GM19025 (cell line): ENCODE measurements at regions not wholly inside any gene's neighbourhood (a gene's known extent, or its start where the extent isn't known, plus 50 kb on each side); places are given as distances from the start of the nearest gene placed in this dataset.
"Not testable (repeated sequence)": the region's sequence is repeated elsewhere in the genome, so short reads cannot be mapped to it uniquely, and the experiment has no call there.

Experiments
- ATAC-seq: cut with Tn5 transposase; IDR thresholded peaks from one replicate; pipeline ENCODE4 v1.9.1; 2021; ENCODE audit warnings: mild to moderate bottlenecking, low read depth, moderate library complexity; ENCODE audit not compliant: unreplicated experiment

DNA sequence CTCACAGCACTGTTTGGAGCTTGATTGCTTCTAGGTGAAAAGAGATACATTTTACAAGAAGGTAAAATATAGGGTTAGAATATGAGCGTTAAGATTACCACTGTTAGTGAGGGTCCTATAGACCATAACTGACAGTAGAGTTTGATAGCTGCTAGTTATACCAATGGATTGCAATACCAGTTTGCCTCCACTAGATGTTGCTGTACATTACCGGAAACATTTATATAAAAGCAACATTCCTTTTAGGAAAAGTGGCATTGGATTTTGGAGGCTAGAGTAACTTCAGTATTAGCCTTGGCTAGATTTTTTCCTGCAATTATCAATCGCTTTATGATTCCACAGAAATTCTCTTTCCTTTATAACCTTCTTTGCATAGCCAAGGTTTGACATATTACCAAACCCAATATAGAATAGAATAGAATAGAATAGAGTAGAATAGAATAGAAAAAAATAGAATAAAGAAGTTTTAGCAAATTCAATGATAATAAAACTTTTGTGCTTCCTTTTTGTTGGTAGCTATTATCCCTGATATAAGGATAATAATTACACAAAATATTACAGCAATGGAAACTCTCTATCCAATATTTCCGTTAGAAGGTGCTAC, 1093.6 kb upstream of the ALCAM start:
- no peak for ATAC-seq

DNA sequence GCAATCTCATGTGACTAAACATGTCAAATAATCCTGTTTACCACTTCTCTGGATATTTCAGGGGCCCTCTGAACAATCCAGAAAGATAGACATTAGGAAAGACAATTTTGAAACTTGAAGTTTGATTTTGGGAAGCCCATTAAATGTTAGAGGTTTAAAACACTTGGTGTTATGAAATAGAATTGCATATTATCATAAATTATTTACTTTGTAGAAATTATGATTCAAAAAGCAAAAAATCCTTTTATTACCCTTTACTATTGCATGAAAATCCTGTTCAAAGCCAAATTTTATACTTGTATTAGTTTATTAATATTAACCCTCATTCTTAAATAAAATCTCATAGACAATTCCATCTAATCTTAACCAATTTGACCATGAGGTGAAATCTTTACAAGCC, 1091.5 kb upstream of the ALCAM start:
- no peak for ATAC-seq

DNA sequence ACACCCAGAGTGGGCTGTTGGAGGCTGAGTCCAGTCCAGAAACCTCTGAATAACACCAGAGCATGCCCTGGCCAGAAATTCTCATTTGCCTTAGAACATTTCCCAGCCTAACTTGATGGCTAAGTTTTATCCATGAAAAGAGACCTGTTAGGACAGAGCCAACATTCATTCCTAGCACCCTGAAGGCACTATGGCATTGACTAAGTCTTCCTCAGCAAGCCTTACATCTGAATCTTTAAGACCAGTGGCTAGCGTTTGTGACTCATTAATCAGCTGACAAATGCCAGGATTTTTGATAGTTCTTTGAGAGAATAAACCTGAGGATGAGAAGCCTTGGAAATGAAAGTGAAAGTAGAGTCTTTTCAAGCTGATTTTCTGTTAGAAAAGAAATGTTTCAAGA, 1087.1 kb upstream of the ALCAM start:
- ATAC-seq = no peak

DNA sequence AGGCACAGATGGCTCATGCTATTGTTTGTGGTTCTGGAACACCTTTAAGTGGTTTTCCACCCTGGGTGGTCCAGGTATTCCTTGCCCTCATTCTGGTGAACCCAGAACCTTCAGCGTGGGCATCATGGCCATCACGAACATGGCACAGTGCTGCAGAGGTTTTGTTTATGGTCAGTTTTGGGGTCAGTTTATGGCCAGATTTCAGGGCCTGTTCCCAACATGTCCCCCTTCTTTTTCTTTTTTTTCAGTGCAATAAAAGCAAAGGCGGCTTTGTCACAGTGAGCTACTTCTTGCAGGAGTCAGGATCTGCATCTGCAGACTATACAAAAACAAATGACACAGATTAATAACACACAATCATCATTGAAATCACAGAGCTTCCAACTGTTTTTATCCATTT, 1085.0 kb upstream of the ALCAM start:
- no peak for ATAC-seq

DNA sequence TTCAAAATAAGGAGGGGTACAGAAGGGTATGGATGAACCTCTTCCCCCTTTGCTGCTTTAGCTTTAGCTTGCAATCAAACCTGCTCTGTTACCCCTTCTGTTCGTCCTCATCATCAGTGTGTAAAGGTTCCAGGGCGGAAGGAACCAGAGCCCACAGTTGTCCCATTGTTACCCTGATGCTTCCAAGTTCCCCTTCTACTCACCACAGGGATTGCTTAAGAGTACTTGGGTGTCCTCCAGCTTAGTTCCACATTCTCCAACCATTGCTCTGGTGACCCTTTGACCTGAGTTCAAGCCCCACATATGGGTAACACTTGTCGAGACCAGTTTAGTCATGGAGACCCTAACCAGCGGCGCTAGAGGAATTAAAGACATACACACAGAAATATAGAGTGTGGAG, 1080.1 kb upstream of the ALCAM start:
- ATAC-seq = no peak

DNA sequence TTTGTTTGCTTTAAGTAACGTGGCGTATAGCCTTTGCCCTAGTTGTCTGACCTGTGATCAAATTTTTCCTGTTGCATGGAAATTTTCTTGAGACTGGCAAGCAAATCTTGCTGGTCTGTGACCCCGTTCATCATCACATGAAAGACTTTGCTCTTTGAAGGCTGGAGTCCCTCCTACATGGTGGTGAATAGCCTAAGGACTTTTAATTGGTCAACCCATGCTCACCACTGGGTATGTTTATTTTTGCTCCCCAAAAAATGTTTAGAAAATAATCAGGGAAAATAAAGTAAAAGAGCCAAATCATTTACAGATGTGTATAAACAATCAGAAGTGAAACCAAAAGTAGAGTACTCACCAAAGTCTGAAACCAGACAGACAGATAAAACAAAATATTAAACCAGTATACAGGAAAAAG, 1075.3 kb upstream of the ALCAM start:
- peak; percentile 64 for ATAC-seq

DNA sequence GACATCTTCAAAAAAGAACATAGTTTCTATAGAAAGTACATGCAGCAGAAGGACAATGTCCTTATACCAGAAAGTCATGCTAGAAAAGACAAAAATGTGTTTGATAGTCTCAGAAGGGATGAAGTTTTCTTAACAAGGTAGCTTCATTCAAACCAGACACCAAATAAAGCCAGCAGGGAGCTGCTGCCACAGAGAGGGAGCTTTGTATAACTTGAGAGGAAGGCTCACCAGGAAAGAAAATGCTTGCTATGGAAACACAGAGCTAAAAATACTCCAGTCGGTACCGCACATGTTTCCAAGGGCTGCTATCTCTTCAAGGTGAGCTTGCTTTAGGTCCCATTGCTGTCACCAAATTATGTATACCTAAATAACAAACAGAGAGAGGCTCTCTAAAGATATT, 1074.8 kb upstream of the ALCAM start:
- ATAC-seq = peak; percentile 19

DNA sequence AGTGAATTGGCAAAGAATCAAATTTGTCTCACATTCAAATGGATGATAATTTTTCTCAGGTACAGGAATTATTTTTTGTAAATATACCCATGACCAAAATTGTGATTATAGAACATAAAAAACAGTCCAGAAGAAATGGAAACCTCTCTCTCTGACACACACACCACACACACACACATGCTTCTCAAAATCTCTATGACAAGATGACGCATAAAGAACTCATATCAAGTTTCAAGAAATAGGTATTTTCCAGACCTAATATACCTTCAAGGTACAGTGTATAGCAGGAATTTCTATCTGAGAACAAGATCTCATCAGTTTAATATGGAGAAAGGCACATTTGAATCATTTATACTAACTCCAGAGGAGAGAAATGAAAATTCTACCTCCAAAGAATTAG, 1069.1 kb upstream of the ALCAM start:
- ATAC-seq = no peak

- no peak for ATAC-seq
Observed at GRCh38 chr3:104298662-104299061, 1068.0 kb upstream of the ALCAM start.

- ATAC-seq = no peak
Observed at GRCh38 chr3:104316118-104316517, 1050.6 kb upstream of the ALCAM start.

DNA sequence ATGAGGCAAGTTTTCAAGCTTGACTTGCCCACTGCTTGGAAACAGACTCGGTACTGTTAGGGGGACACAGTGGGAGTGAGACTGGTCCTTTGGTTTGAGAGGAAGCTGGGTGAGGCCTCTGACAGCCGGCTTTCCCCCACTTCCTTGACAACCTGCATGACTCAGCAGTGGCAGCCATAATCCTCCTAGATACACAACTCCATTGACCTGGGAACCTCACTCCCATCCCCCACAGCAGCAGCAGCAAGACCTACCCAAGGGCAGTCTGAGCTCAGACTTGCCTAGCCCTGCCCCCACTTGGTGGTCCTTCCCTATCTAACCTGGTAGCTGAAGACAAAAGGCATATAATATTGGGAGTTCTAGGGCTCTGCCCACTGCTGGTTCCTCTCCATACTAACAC, 1043.5 kb upstream of the ALCAM start:
- ATAC-seq = no peak

DNA sequence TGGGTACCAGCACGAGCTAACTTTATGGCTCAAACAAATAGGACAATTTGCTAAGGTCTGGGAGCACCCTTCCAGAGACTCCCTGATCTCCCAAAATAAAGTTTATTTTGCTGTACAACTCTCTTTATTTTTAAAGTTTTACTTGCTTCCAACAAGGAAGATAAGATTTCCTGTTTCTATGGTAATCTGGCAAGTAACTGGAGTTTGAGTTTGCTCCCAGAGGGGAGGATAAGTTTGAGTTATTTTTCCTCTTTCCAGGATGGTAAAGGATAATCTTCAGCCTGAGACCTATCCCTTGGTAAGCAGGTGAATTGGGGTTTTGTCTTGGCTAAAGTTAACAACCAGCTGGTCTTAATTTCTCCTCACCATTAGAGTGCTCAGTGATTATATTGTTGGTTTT, 1019.4 kb upstream of the ALCAM start:
- ATAC-seq = no peak

DNA sequence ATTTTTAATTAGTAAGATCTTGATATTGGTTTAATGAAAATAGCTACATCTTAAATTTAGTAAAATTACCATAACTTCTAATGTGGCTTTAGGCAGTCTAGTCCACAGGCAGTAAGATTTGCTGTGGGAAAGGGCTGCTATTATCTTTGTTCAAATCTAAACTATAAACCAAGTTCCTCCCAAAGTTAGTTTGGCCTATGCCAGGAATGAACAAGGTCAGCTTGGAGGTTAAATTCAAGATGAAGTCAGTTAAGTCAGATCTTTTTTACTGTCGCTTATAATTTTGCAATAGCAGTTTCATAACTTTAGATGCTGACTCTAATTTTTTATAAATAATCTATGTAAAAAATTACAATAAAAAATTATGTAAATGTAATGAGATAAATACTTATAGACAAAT, 1016.9 kb upstream of the ALCAM start:
- ATAC-seq = no peak

- no peak for ATAC-seq
Observed at GRCh38 chr3:104353951-104354350, 1012.8 kb upstream of the ALCAM start.

GRCh38 chr3:104359546-104359945, 1007.2 kb upstream of the ALCAM start:
- ATAC-seq = no peak

- ATAC-seq = no peak
Observed at GRCh38 chr3:104360038-104360437, 1006.7 kb upstream of the ALCAM start.

- not testable (repeated sequence) for ATAC-seq
Observed at GRCh38 chr3:104361748-104362147, 1005.0 kb upstream of the ALCAM start.

DNA sequence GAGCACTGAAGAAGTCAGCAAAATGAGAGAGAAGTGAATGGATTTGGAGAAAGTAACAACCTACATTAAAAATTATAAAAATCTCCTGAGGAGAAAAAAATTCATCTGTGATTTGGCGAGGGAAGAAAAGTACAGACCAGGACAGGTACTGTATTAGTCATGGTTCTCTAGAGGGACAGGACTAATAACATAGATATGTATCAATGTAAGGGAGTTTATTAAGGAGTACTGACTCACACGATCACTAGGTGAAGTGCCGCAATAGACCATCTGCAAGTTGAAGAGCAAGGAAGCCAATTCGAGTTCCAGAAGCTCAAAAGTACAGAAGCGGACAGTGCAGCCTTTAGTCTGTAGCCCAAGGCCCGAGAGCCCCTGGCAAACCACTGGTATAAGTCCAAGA, 1004.4 kb upstream of the ALCAM start:
- no peak for ATAC-seq

- no peak for ATAC-seq
Observed at GRCh38 chr3:104367000-104367399, 999.7 kb upstream of the ALCAM start.

DNA sequence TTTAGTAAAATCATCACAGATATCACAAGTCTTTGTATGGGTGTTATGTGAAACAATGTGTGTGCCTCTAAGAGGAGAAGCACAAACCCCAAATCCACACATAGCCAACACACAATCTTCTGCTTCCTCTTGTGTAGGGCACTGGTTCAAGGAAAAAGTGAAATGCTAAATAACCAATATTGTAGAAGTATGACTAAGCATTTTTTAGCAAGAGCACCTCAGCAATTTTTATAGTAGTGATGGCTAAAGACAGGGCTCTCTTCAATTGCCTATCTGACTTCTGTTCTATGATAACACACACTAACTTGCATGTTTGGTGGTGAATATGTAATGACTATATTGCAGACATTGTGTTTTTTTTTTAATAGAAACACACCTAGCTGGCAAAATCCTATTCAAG, 997.9 kb upstream of the ALCAM start:
- no peak for ATAC-seq

DNA sequence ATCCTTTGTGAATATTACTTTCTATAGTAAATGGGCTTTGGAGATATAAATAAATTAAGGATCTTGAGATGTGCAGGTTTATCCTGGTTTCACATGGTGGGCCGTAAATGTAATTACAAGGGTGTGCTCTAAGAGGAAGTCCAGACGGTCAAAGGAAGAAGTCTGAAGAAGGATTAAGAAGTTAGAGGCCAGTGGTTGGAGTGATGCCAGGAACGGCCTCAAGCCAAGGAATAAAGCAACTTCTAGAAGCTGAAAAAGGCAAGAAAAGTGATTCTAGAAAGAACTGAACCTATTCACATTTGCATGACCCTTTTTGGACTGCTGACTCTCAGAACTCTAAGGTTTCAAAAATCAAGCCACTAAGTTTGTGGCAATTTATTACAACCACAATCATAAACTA, 981.3 kb upstream of the ALCAM start:
- no peak for ATAC-seq

GRCh38 chr3:104388619-104389018, 978.1 kb upstream of the ALCAM start:
- no peak for ATAC-seq

DNA sequence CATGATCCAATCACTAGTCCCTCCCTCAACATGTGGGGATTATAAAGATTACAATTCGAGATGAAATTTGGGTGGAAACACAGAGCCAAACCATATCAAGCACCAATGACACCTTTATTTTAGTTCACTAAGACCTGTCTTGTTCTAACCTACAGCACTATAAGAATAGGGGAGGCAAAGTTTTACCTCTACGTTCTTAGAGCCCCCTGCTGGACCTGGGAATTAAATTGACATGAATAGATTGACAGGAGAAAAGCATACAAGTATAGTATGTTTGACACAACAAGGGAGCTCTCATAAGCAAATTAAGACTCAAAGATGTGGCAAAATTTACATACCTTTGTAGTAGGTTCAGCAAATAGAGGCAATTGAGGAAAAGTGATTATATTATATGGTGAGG, 974.4 kb upstream of the ALCAM start:
- no peak for ATAC-seq
